GM10248 (cell line): ENCODE measurements at regions not wholly inside any gene's neighbourhood (a gene's known extent, or its start where the extent isn't known, plus 50 kb on each side); places are given as distances from the start of the nearest gene placed in this dataset.

Experiments used
- CTCF ChIA-PET: fragments of 300-600 bp; sonication (Branson Sonifier 250); formaldehyde crosslinking; extraction: SDS; loops from one replicate; lab custom pipeline; 2021; ENCODE audit warnings: antibody characterized with exemption; lab: Yijun Ruan, JAX
- POLR2A ChIA-PET: fragments of 350-650 bp; sonication (Branson Sonifier 250); formaldehyde crosslinking; extraction: SDS; loops from one replicate; lab custom pipeline; 2020; ENCODE audit warnings: antibody characterized with exemption; lab: Yijun Ruan, JAX
- DNase-seq: peaks from one replicate; pipeline ENCODE4 v3.0.0; 2012; ENCODE audit errors: extremely low spot score
- CTCF ChIP-seq: IDR thresholded peaks from 2 replicates; pipeline ENCODE4 v1.5.1; 2012; ENCODE audit warnings: mild to moderate bottlenecking, low read depth; ENCODE audit errors: extremely low read depth, missing control alignments, control extremely low read depth

- ChIA-PET CTCF (no interaction called here), POLR2A (no interaction called here)
- TF ChIP-seq CTCF: no peak
- no peak for DNase-seq
These were observed 147.3 kb downstream of the PCTP start for GRCh38 chr17:55898195-55898594.

- ChIA-PET POLR2A (no interaction called here), CTCF (interaction anchor here (2.4 kb wide), 1 partner anchor 10 kb away, joined by 6 read pairs; no protein-coding TSS in a partner anchor)
- no peak for TF ChIP-seq CTCF
- no peak for DNase-seq
These were observed 149.3 kb downstream of the PCTP start for GRCh38 chr17:55900188-55900587.

- no peak for TF ChIP-seq CTCF
- DNase-seq: no peak
- POLR2A ChIA-PET: no interaction called here
- CTCF ChIA-PET: no interaction called here
These were observed 152.3 kb downstream of the PCTP start for GRCh38 chr17:55903028-55903690.

- POLR2A ChIA-PET: no interaction called here
- TF ChIP-seq CTCF: no peak
- no peak for DNase-seq
- CTCF ChIA-PET: no interaction called here
These were observed 158.9 kb downstream of the PCTP start for GRCh38 chr17:55909776-55910175.

- ChIA-PET CTCF (no interaction called here), POLR2A (no interaction called here)
- no peak for DNase-seq
- TF ChIP-seq CTCF: no peak
These were observed 160.3 kb downstream of the PCTP start for GRCh38 chr17:55911186-55911585.

- no peak for TF ChIP-seq CTCF
- ChIA-PET CTCF (no interaction called here), POLR2A (no interaction called here)
- no peak for DNase-seq
These were observed 174.6 kb downstream of the PCTP start for GRCh38 chr17:55925440-55925839.
